Skeletal muscle tissue (tissue), 3 donors: ENCODE measurements at regions not wholly inside any gene's neighbourhood (a gene's known extent, or its start where the extent isn't known, plus 50 kb on each side); places are given as distances from the start of the nearest gene placed in this dataset.
"Not testable (repeated sequence)": the region's sequence is repeated elsewhere in the genome, so short reads cannot be mapped to it uniquely, and the experiment has no call there.

Experiments
- H3K27ac ChIP-seq: one replicate; pipeline ENCODE4 v1.7.0; 2013; ENCODE audit warnings: mild to moderate bottlenecking, low read depth, low read length, inconsistent platforms
- H3K27me3 ChIP-seq, 3 donors: one replicate each; pipeline ENCODE4 v1.7.0; 2013; ENCODE audit warnings: low read length in 3 of 3; ENCODE audit not compliant: control insufficient read depth in 3 of 3, insufficient read depth in 3 of 3
- H3K36me3 ChIP-seq, 3 donors: one replicate each; pipeline ENCODE4 v1.7.0; 2013; ENCODE audit warnings: low read length in 3 of 3; ENCODE audit not compliant: control insufficient read depth in 3 of 3, insufficient read depth in 3 of 3
- H3K4me1 ChIP-seq, 3 donors: one replicate each; pipeline ENCODE4 v1.7.0; 2013; ENCODE audit warnings: low read length in 3 of 3, mild to moderate bottlenecking in 3 of 3; ENCODE audit not compliant: control insufficient read depth in 3 of 3, insufficient read depth in 3 of 3
- H3K4me3 ChIP-seq, 3 donors: one replicate each; pipeline ENCODE4 v1.7.0; 2013; ENCODE audit warnings: low read length in 3 of 3
- H3K9ac ChIP-seq, 3 donors: one replicate each; pipeline ENCODE4 v1.7.0; 2013; ENCODE audit warnings: low read length in 3 of 3, mild to moderate bottlenecking in 3 of 3, moderate library complexity in 2 of 3, low read depth in 1 of 3
- H3K9me3 ChIP-seq, 3 donors: one replicate each; pipeline ENCODE4 v1.7.0; 2013; ENCODE audit warnings: low read length in 3 of 3; ENCODE audit not compliant: control insufficient read depth in 3 of 3
- donor health status: Osteomylitis.

- no peak overlapping the region for H3K27ac ChIP-seq
- no peaks in the 10 kb centered on the region for H3K36me3 ChIP-seq
These were observed 192.3 kb downstream of the GJA1 start for GRCh38 chr6:121627761-121628160.

GRCh38 chr6:121630716-121631115 is 195.3 kb downstream of the GJA1 start:
- Histone ChIP-seq H3K9me3 (no peaks in the 10 kb centered on the region), H3K4me1 (no peaks in the 10 kb centered on the region), H3K4me3 (no peak overlapping the region)

More at GRCh38 chr6:121627761-121628160, 192.3 kb downstream of the GJA1 start:
- Histone ChIP-seq H3K9ac (no peak overlapping the region), H3K27me3 (no peaks in the 10 kb centered on the region), H3K9me3 (no peaks in the 10 kb centered on the region), H3K4me1 (no peaks in the 10 kb centered on the region), H3K4me3 (no peak overlapping the region)

GRCh38 chr6:121631752-121632151 is 196.3 kb downstream of the GJA1 start:
- H3K9me3 ChIP-seq, H3K36me3 ChIP-seq, H3K4me3 ChIP-seq, H3K27me3 ChIP-seq, H3K9ac ChIP-seq, H3K27ac ChIP-seq, H3K4me1 ChIP-seq: not testable (repeated sequence)

More at GRCh38 chr6:121630716-121631115, 195.3 kb downstream of the GJA1 start:
- Histone ChIP-seq H3K36me3 (no peaks in the 10 kb centered on the region), H3K27ac (no peak overlapping the region), H3K27me3 (no peaks in the 10 kb centered on the region), H3K9ac (no peak overlapping the region)

- Histone ChIP-seq H3K27ac (no peak overlapping the region), H3K36me3 (no peaks in the 10 kb centered on the region), H3K27me3 (no peaks in the 10 kb centered on the region), H3K4me1 (no peaks in the 10 kb centered on the region), H3K4me3 (no peak overlapping the region), H3K9ac (no peak overlapping the region), H3K9me3 (no peaks in the 10 kb centered on the region)
These were observed 197.9 kb downstream of the GJA1 start for GRCh38 chr6:121633309-121633708.

- H3K27me3 ChIP-seq, H3K27ac ChIP-seq, H3K9ac ChIP-seq, H3K9me3 ChIP-seq, H3K4me3 ChIP-seq, H3K4me1 ChIP-seq, H3K36me3 ChIP-seq: not testable (repeated sequence)
These were observed 199.1 kb downstream of the GJA1 start for GRCh38 chr6:121634586-121634985.

- Histone ChIP-seq H3K27me3 (no peaks in the 10 kb centered on the region), H3K4me1 (no peaks in the 10 kb centered on the region), H3K9me3 (no peaks in the 10 kb centered on the region), H3K9ac (no peak overlapping the region), H3K27ac (no peak overlapping the region), H3K4me3 (no peak overlapping the region), H3K36me3 (no peaks in the 10 kb centered on the region)
These were observed 199.9 kb downstream of the GJA1 start for GRCh38 chr6:121635355-121635754.

GRCh38 chr6:121636217-121636616 is 200.8 kb downstream of the GJA1 start:
- not testable (repeated sequence) for H3K27ac ChIP-seq, H3K9ac ChIP-seq, H3K36me3 ChIP-seq, H3K4me1 ChIP-seq, H3K4me3 ChIP-seq, H3K27me3 ChIP-seq, H3K9me3 ChIP-seq

GRCh38 chr6:121639021-121639420 is 203.6 kb downstream of the GJA1 start:
- Histone ChIP-seq H3K4me3 (no peak overlapping the region), H3K9ac (no peak overlapping the region), H3K27me3 (no peaks in the 10 kb centered on the region), H3K36me3 (no peaks in the 10 kb centered on the region), H3K9me3 (no peaks in the 10 kb centered on the region), H3K27ac (no peak overlapping the region), H3K4me1 (no peaks in the 10 kb centered on the region)

- no peak overlapping the region for H3K4me3 ChIP-seq
These were observed 205.7 kb downstream of the GJA1 start for GRCh38 chr6:121641158-121641557.

GRCh38 chr6:121645100-121645745 is 209.8 kb downstream of the GJA1 start:
- H3K36me3 ChIP-seq: no peaks in the 10 kb centered on the region
- H3K9me3 ChIP-seq: no peaks in the 10 kb centered on the region
- no peak overlapping the region for H3K27ac ChIP-seq
- no peak overlapping the region for H3K4me3 ChIP-seq
- H3K9ac ChIP-seq: no peak overlapping the region
- H3K4me1 ChIP-seq: no peaks in the 10 kb centered on the region
- H3K27me3 ChIP-seq: no peaks in the 10 kb centered on the region

More at GRCh38 chr6:121641158-121641557, 205.7 kb downstream of the GJA1 start:
- no peak overlapping the region for H3K9ac ChIP-seq
- H3K4me1 ChIP-seq: no peaks in the 10 kb centered on the region
- no peaks in the 10 kb centered on the region for H3K9me3 ChIP-seq
- H3K27me3 ChIP-seq: no peaks in the 10 kb centered on the region
- H3K27ac ChIP-seq: no peak overlapping the region
- no peaks in the 10 kb centered on the region for H3K36me3 ChIP-seq
